Body of pancreas (tissue), 4 donors: ENCODE measurements at regions not wholly inside any gene's neighbourhood (a gene's known extent, or its start where the extent isn't known, plus 50 kb on each side); places are given as distances from the start of the nearest gene placed in this dataset.

ENCODE experiments used
- POLR2A ChIP-seq, 3 donors: fragments of 450-650 bp; IDR thresholded peaks; one replicate each; pipeline ENCODE4 v1.6.1; 2016; ENCODE audit warnings: antibody characterized with exemption in 3 of 3, mild to moderate bottlenecking in 2 of 3
- TF ChIP-seq, protein P1 (sequence below), 7 experiments: fragments of 450-650 bp in 4 of 7; fragments of 200-600 bp in 3 of 7; sonication (generic) in 3 of 7; IDR thresholded peaks; one replicate each; pipeline ENCODE4 v1.5.1; 2016 to 2019; ENCODE audit warnings: antibody characterized with exemption in 7 of 7

DNA sequence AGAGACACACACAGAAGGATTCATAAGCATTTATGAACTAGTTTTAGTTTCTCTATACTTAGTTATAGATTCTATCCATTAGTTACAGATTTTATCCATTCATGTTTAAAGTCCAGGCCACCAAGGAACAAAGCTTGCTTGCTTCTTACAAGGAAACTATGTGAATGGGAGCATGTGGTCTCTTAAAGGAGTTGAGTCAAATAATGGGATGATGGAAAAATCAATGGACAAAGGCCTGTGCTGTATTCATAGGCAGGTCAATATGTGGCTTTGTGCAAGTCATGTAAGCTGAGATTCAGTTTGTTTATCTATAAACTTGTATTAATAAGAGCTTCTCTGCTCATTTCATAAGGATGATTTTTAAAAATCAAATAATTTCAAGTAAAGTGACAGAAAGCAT is 172.8 kb upstream of the CDK1 start:
- TF ChIP-seq, protein P1, sequence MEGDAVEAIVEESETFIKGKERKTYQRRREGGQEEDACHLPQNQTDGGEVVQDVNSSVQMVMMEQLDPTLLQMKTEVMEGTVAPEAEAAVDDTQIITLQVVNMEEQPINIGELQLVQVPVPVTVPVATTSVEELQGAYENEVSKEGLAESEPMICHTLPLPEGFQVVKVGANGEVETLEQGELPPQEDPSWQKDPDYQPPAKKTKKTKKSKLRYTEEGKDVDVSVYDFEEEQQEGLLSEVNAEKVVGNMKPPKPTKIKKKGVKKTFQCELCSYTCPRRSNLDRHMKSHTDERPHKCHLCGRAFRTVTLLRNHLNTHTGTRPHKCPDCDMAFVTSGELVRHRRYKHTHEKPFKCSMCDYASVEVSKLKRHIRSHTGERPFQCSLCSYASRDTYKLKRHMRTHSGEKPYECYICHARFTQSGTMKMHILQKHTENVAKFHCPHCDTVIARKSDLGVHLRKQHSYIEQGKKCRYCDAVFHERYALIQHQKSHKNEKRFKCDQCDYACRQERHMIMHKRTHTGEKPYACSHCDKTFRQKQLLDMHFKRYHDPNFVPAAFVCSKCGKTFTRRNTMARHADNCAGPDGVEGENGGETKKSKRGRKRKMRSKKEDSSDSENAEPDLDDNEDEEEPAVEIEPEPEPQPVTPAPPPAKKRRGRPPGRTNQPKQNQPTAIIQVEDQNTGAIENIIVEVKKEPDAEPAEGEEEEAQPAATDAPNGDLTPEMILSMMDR (IDR thresholded peaks at IDR 0.05), result no peak
- TF ChIP-seq POLR2A (IDR thresholded peaks at IDR 0.05), result no peak
